GM19397 (cell line): ENCODE measurements at regions not wholly inside any gene's neighbourhood (a gene's known extent, or its start where the extent isn't known, plus 50 kb on each side); places are given as distances from the start of the nearest gene placed in this dataset.

Experiments
- ATAC-seq: cut with Tn5 transposase; IDR thresholded peaks from one replicate; pipeline ENCODE4 v1.9.1; 2021; ENCODE audit warnings: mild to moderate bottlenecking, moderate library complexity; ENCODE audit not compliant: unreplicated experiment

DNA sequence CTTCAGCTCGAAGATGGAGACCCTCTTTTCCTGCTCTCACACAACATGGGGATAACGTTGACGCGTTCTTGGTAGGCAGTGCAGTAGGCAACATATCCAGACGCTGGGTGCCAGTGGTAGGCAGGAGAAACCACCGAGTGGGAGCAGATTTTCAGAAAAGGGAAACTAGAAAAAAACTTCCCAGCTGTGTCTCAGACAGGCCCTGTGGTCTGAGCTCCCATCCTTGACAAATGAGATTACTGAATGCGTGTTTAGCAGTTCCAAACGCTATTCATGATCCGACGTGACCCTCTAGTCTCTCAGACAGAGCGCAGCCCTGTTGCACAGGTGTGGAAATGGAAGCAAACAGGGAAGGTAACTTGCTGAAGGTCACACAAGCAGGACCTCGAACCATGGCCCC lies 83.9 kb upstream of the DUSP22 start:
- no peak for ATAC-seq

DNA sequence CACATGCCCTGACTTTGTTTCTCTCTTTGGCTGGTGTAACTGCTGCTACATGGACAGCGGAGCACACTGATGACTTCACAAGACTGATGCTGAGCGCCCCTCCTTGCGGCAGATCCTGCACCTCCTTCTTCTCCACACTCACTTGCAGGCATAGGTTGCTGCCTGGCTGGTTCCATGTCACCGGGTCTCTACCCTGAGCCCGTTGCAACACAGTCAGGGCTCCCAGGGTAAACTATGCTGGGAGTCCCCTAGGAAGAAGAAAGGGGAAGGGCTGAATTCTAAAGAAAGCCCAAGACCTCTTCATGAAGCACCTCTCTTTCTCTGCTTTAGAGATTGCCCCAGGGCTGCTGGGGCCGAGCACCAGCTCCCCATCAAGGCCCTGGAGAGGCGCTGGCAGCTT lies 83.3 kb upstream of the DUSP22 start:
- ATAC-seq = no peak

DNA sequence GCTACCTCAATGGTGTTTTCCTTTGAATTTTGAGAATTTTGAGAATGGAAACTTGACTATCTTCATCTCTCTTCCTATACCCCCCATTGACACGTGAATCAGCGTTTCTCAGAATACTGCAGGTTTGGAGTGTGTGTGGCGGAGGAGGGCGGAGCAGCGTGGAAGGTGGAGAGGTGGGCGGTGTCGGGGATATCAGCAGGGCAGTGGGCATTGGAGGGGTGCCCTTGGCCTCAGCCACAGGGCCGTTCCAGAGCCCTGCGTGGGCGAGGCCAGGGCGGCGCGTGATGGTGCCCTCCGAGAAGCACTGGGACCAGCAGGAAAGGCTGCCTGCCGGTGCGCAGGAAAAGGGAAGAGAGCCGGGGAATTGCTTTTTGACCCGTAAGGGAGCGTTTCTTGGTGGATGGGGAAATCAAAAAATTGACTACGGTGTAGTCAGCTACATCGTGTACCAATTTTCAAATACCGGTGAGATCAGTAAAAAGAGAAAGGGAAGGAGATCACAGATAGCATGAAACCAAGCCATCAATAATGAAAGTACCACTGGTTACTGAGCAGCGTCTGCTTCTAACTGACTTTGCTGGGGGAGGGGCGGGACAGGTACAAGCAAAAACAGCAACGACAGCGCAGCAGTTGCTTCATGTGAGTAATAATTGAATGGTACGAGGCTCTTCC lies 82.7 kb upstream of the DUSP22 start:
- no peak for ATAC-seq

DNA sequence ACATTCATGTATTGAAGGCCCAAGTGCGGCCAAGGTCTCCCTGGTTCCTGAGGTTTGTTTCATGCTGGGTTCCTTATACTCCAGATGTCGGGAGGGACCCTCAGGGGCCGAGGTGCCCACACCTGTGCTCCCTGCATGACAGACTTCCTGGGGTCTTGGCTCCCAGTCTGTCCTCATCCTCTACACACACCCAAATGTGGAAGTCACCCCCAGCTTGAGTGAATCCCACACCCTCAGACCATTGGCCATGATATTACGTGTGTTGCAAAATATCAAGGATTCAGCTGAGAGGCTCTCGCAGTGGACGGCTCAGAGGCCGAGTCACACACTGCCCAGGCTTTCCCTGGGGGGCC lies 82.2 kb upstream of the DUSP22 start:
- no peak for ATAC-seq

DNA sequence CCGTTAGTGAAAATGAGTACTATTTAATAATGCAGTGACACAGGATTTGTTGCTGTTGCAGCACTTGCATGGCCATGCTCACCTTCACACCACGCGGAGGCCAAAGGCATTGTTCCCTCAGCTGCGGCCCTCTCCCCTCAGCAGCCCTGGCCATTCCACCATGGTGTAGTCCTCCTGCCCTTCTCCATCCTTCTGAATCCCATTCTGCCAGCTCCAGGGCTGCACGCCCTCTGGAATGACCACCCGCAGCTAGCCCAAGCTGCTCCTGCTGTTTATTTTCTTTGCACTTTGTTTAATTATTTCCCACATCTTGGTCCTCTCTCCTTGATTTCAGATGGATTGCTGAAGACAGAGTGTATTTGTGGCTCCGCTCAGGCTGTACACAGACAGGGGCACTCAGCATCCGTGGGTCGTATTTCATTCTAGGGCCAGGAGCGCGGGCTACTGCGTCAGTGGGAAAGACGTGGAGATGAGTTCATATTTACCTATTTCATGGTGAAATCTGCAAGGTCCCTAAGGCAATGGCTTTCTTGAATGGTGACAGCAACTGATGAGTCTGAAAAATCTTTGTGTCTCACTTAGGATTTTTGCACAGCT lies 81.4 kb upstream of the DUSP22 start:
- ATAC-seq = no peak

DNA sequence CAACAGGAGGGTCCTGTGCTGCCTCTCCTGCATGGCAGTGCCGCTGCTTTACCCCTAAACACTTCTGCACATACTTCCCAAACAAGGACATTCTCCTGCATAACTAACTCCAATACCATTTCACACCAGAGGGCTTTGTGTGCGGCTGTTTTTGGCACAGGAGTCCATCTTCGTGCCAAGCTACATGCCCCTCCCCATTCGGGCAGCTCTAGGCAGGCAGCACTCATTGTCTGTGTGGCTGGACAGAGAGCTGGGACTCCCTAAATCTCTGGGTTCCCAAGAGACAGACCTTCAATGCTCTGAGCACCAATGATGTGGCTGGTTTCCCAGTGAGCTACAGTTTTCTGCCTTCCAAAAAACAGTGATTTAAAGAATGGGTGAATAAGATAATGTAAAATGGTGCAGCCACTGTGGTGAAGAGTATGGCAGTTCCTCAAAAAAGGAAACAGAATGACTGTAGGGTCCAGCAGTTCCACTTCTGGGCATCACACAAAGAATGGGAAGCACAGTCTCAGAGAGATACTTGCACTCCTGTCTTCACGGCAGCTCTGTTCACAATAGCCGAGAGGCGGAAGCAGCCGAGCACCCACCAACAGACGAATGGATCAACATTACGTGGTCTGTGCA lies 80.3 kb upstream of the DUSP22 start:
- ATAC-seq = no peak

DNA sequence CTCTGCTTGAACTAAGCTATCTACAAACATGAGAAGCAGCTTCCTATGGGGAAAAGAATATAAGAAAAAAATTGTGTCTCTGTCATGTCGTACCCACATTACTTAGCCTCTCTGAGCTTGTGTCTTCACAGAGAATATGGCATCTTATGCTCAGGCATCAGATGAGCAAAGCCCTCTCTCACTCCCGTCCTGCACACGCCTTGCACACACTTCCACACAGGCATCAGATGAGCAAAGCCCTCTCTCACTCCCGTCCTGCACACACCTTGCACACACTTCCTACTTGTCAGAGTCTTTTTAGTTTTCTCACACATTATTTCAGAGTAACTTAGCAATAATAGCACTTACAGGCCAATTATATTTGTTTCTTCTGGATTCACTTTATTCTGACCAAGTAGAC lies 79.0 kb upstream of the DUSP22 start:
- ATAC-seq = no peak

DNA sequence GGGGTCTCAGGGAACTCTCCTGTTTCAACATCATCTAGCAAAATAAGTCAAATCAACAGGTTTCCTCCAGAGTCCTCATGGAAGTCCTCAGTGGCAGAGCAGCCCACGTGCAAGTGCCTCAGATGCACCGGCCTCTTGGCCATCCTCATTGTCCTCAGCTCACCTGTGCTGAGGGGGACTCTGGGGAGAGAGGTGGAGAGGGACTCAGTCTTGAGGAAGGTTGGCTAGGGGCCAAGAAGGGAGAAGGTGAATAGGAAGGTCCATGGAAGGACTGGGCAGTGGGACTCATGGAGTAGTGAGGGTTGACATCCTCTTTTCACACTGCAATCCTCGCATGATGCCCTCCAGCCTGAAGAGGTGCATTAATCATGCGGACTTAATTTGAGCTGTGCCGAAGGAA lies 77.9 kb upstream of the DUSP22 start:
- ATAC-seq = no peak

DNA sequence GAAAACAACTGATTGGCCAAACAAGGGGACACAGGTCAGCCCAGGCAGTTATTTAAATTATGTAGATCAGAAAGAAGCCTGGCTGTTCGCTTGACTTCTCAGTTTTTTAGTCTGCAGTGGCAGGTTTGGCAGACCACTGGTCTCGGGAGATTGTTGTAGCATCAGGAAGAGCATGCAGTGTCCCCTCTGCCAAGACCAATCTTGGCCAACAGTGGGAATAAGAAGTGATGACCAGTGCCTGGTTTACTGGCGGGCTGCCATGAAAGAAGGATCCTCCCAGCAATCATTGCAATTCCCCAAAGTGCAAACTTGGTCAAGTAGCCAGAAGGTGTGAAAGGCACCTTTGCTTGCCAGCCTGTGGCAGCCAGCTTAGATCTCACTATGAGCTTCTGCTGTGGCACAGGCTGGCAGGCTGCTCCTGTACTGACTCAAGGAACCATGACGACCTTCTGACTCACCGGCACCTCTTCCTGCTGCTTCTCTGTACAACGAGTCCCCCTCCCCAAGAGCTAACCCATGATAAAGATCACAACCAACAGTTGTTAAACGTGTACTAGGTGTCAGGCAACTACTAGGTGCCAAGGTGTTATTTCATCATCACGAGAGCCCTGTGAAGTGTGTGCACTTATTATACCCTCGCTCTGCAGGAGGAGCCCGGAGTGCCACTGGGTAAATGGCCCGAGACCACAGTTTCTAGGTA lies 76.8 kb upstream of the DUSP22 start:
- ATAC-seq = no peak

DNA sequence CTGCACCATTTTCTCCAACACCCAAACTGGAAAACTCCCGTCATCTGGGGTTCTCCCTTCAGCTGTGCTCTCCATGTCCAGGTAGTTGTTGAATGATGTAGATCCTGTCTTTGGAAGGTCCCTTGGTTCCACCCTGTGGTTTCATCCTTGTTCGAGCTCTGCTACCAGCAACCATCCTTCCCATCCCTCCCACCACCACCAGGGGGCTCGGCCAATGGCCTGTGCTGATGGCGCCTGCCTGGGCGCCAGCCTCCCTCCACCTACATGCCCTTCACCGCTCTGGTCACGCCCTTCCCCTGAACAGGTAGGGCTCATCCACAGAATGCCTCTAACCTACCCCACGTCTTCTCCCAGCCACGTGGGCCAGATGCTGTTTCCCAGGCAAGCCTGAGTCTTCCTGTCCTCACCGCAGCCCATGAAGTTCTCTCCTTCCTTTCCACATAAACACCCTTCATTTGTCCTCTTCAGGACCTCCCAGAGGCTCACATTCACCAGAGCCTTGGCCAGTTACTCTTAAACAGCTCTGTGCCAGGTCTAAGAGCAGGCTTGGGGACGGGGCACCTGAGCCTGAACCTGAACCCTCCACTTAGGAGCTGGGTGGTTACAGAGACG lies 75.1 kb upstream of the DUSP22 start:
- ATAC-seq = no peak

DNA sequence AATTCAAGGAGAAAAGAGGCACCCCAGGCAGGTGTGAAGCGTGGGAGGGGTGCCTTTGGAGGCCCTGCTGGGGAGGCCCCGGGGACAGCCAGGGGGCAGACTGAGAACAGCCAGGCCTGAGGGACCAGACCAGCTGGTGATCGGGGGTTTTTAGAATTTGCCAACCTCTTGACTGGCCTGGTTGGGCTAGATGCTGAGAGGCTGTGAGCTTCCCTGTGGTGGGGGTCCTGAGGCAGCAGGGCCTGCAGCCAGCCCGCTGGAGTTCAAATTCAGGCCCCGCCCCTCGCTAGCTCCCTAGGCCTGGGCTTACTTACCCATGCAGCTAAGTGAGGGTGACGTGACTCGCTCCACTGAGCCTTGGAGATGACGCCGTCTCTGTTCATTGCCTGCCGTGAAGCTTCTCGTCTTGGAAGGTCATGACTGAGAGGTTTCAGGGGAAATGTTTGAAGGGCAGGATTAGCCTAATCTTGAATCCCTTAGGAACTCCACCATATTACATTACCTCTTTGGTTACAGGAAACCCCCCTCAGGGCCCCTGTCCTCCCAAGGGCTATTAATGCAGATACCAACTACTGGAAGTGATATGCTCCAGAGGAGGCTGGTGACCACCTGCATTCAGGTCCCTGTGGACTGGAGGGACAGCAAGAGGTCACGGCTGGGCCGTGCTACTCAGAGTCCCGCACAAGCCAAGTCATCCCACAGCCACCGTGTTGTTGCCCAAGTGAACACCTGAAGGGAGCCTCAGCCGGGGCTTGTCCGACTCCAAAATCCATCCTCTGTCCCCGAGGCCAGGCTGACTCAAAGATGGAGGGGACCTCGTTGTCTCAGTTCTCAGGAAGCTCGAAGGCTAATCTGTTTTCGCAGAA lies 73.9 kb upstream of the DUSP22 start:
- ATAC-seq = peak; percentile 37

DNA sequence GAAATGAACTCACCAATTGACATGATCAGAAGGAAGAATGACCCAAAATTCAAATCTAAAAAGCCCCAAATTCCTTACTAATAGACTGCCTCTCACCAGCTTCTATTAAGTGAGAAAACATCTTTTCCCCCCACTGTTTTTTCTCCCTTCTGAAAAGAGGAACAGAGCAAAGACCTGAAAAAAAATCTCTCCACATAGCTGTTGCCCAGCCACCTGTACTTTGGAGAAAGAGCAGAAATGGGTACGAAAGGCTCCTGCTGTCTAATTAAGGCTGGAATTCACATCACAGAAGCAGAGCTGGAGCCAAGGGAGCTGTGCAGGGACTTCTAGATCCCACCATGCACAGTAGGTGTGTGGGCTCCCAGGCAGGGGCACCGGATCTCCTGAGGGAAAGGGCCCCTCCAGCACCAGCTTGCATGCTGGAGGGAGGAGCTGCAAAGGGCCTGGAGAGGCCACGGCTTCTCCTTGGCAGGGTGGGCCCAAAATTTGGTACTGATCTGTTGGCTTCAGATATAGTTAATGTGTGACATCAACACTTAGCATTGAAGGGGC lies 73.2 kb upstream of the DUSP22 start:
- ATAC-seq = no peak

DNA sequence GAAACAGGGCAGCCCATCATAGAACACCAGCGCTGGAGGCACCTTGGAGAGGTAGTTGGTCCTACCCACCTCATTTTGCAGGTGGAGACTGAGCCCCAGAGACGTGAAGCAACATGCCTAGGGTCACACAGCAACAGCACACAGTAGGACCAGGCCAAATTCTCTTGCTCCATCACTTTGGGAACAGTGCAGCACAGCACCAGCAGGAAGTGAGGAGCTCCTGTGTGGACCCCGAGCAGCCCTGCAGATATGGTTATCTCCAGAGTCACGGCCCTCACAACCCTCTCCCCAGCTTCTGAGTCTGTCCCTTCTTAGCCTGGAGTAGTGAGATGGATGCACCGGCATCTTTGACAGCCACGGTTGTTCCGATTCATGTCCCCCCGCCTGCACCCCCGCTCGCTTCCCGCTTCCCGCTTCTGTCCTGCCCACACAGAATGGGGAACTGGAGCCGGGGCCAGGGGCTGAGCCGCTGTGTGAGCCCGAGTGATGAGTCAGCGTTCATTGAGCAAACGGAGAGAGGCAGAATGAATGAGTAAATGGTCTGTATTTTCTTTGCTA lies 72.6 kb upstream of the DUSP22 start:
- ATAC-seq = no peak

DNA sequence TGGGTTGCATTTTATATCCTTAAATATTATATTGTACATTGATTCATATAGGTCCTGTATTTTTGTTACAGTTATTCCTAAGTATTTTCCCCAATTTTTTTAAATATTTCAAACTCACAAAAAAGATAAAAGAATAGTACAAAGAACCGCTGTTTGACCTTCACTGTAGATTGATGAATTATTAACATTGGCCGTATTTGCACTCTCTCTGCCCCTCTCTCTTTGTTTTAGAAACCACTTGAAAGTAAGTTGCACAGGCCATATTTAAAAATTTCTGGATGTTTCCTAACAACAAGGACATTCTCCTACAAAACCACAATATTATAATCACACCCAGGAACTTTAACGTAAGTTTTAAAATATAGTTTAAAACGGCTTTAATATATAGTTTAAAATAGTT lies 72.0 kb upstream of the DUSP22 start:
- no peak for ATAC-seq

DNA sequence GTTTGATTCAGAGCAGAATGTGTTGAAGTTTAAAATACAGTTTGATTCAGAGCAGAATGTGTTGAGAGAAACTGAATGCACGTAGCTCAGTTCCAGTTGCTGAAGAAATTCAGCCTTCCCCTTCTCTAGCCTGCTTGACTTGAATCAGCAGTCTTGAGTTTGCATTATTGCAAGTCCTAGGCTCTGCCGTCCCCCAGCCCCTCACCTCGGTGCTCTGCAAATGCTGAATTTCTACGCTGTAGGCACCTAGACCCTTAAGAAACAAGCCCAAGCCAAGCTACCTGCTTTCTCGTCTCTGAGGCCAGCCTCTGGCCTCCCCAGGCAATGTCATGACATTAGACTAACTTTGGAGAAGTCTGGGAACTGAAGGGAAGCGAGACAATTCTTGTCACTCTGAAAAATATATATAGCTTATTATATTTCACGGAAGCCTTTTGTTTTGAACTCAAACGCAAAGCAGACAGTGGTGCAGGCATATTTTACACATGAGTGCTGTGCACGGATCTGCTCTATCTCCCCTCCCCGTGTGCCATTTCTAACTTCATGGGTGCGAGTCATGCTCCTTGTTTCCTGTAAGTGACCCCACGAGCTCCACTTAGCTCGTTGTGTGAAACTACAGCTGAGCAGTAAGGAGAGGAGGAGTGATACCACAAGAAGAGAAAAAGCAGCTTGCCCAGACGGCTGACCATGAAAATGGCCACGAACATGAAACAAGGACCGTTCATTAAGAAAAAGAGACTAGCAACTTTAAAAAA lies 71.4 kb upstream of the DUSP22 start:
- no peak for ATAC-seq

DNA sequence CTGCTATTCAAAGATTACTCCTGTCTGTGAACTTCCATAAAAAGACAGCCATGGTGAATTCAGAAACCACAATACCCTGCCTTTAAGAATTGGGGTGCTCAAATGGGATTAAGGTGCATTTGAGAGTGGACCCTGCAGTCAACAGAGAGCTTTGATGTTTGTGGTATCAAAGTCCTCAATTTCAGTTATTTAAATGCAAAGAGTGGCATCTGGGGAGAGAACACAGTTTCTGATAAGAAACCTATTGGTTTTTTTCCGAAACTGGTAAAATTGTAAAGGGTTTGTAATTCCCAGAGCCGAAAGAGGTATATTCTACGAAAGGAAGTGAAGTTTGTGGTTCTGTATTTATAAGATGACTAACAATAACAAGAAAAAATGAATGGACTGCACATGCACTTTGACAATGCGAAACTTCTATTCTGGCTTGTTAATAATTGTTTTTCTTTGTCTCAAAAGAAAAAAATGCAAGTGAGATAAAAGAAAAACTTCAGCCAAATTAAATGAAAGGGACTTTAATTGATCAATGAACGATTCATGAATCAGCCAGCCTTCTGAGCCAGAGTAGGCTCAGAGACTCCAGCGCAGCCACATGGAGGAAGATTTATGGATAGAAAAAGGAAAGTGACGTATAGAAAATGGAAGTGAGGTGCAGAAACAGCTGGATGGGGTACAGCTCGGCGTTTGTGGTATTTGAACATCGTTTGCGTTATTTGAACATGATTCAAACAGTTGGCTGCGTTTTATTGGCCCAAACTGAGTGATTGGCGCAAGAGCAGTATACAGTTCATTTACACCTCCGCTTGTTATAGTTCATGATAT lies 70.5 kb upstream of the DUSP22 start:
- ATAC-seq = no peak

DNA sequence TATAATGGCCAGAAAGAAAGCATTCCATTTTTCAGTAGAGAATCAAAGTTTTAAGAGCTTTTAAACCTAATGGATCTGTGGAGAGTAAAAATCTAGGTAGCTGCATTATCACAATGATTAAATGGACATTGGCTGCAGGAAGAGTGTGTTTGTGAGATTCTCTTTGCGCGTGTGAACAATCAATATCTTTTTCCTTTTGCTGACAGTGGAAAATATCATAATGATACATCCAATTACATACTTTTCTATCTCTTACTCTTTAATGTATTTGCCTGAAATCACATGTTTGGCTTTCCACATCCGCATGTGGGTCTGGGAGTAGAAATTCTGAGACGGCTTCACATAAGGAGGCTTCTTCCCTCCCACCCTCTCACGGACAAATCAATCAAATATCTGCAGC lies 69.8 kb upstream of the DUSP22 start:
- no peak for ATAC-seq

DNA sequence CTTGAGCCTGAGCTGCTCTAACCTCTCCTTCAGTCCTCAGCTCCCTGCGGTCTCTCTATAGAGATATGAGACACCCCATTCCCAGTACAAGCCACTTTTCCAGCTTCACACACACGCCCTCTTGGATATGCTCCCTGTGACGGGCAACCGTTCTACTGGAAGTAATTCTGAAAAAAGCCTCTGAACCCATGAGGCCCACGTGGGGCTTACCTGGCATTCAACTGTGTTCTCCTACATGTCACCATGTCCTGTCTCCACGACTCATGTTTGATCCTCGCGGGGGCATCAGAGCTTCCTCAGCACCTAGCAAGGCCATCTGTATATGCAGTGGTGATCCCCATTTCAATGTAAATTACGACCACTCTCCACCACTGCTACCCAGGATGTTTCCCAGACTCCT lies 69.2 kb upstream of the DUSP22 start:
- ATAC-seq = no peak

DNA sequence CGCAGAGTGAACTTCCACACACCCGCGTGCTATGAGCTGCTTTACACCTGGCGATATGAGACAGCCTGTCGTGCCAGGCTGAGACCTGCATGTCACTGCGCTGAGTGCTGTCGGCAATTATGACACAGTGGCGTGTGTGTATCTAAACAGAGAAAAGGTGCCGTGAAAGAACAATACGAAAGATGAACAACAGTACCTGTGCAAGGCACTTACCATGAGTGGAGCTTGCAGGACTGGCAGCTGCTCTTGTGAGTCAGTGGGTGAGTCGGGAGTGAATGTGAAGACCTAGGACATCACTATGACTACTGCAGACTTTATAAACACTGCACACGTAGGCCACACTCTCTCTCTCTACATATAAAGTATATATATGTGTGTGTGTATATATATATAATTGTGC lies 68.5 kb upstream of the DUSP22 start:
- ATAC-seq = no peak
